GM23248 (cell line): ENCODE measurements at regions not wholly inside any gene's neighbourhood (a gene's known extent, or its start where the extent isn't known, plus 50 kb on each side); places are given as distances from the start of the nearest gene placed in this dataset.

Source experiments
- EZH2 ChIP-seq: fragments of 200-600 bp; sonication (generic); IDR thresholded peaks from 2 replicates; pipeline ENCODE4 v1.6.1; 2018; ENCODE audit warnings: antibody characterized with exemption, mild to moderate bottlenecking; ENCODE audit not compliant: insufficient read depth, poor library complexity, severe bottlenecking
- EZH2phosphoT487 ChIP-seq: fragments of 200-600 bp; sonication (generic); IDR thresholded peaks from 2 replicates; pipeline ENCODE4 v1.6.1; 2018; ENCODE audit warnings: antibody characterized with exemption, moderate library complexity, mild to moderate bottlenecking, low read depth; ENCODE audit not compliant: insufficient read depth

GRCh38 chr1:20431176-20431460 is 54.9 kb downstream of the CAMK2N1 start:
- TF ChIP-seq EZH2 (no peak), EZH2phosphoT487 (no peak)
